ENCODE measurements at regions not wholly inside any gene's neighbourhood (a gene's known extent, or its start where the extent isn't known, plus 50 kb on each side); places are given as distances from the start of the nearest gene placed in this dataset.
"Not testable (repeated sequence)": the region's sequence is repeated elsewhere in the genome, so short reads cannot be mapped to it uniquely, and the experiment has no call there.

- Histone ChIP-seq H4K20me1 (ENCODE audit: insufficient read depth) (no peaks in the 10 kb centered on the region), H2AFZ (ENCODE audit: low read depth, low read length) (no peak overlapping the region), H3K9me3 (ENCODE audit: low read length) (peaks cover 5% of the 10 kb centered on the region), H3K36me3 (ENCODE audit: insufficient read depth, low read length) (no peaks in the 10 kb centered on the region), H3K27me3 (ENCODE audit: insufficient read depth, low read depth, low read length) (no peaks in the 10 kb centered on the region), H3K9me2 (ENCODE audit: insufficient read depth, low read length) (no peaks in the 10 kb centered on the region), H3F3A (ENCODE audit: insufficient read depth, low read length, poor library complexity, severe bottlenecking) (no peaks in the 10 kb centered on the region), H3K27ac (ENCODE audit: low read length) (no peak overlapping the region), H3K4me2 (ENCODE audit: low read length) (no peak overlapping the region), H3K9ac (ENCODE audit: low read length) (no peak overlapping the region), H3K79me2 (replicated peaks; ENCODE audit: insufficient read depth, low read length) (no peaks in the 10 kb centered on the region), H3K4me3 (ENCODE audit: low read length) (no peak overlapping the region)
- TF ChIP-seq TAF1 (IDR thresholded peaks at IDR 0.05; ENCODE audit: low read depth): no peak
- no peak for TF ChIP-seq SMC3 (conservative IDR thresholded peaks at IDR 0.05; ENCODE audit: poor library complexity)
- TF ChIP-seq POLR2AphosphoS5 (IDR thresholded peaks at IDR 0.05): no peak
- TF ChIP-seq EZH2 (IDR thresholded peaks at IDR 0.05; ENCODE audit: borderline replicate concordance, insufficient read depth, low read length, poor library complexity, severe bottlenecking): no peak
- no peak for TF ChIP-seq MXI1 (conservative IDR thresholded peaks at IDR 0.05; ENCODE audit: poor library complexity, severe bottlenecking)
- no peak for TF ChIP-seq EP300 (conservative IDR thresholded peaks at IDR 0.05; ENCODE audit: poor library complexity, severe bottlenecking)
- no peak for TF ChIP-seq RAD21 (conservative IDR thresholded peaks at IDR 0.05)
- TF ChIP-seq CTCF (IDR thresholded peaks at IDR 0.05; ENCODE audit: poor library complexity, severe bottlenecking): no peak
- TF ChIP-seq REST (IDR thresholded peaks at IDR 0.05; ENCODE audit: borderline replicate concordance): no peak
These were observed 85.8 kb upstream of the CMC1 start for GRCh38 chr3:28155631-28156030.

- not testable (repeated sequence) for H3K9me3 ChIP-seq (ENCODE audit: low read length); H2AFZ ChIP-seq (ENCODE audit: low read depth, low read length); H3K27me3 ChIP-seq (ENCODE audit: insufficient read depth, low read depth, low read length); H3K36me3 ChIP-seq (ENCODE audit: insufficient read depth, low read length); H3K79me2 ChIP-seq (replicated peaks; ENCODE audit: insufficient read depth, low read length); H3F3A ChIP-seq (ENCODE audit: insufficient read depth, low read length, poor library complexity, severe bottlenecking); H4K20me1 ChIP-seq (ENCODE audit: insufficient read depth); H3K9ac ChIP-seq (ENCODE audit: low read length); H3K4me3 ChIP-seq (ENCODE audit: low read length); H3K9me2 ChIP-seq (ENCODE audit: insufficient read depth, low read length); H3K4me2 ChIP-seq (ENCODE audit: low read length); H3K27ac ChIP-seq (ENCODE audit: low read length)
These were observed 84.8 kb upstream of the CMC1 start for GRCh38 chr3:28156599-28156998.

GRCh38 chr3:28171962-28172361, 69.5 kb upstream of the CMC1 start:
- TF ChIP-seq TAF1 (IDR thresholded peaks at IDR 0.05; ENCODE audit: low read depth): no peak
- no peak for TF ChIP-seq MXI1 (conservative IDR thresholded peaks at IDR 0.05; ENCODE audit: poor library complexity, severe bottlenecking)
- TF ChIP-seq RAD21 (conservative IDR thresholded peaks at IDR 0.05): no peak
- H3K79me2 ChIP-seq (replicated peaks; ENCODE audit: insufficient read depth, low read length): no peaks in the 10 kb centered on the region
- H3K36me3 ChIP-seq (ENCODE audit: insufficient read depth, low read length): no peaks in the 10 kb centered on the region
- no peaks in the 10 kb centered on the region for H3F3A ChIP-seq (ENCODE audit: insufficient read depth, low read length, poor library complexity, severe bottlenecking)
- H4K20me1 ChIP-seq (ENCODE audit: insufficient read depth): no peaks in the 10 kb centered on the region
- no peaks in the 10 kb centered on the region for H3K9me3 ChIP-seq (ENCODE audit: low read length)
- H3K27me3 ChIP-seq (ENCODE audit: insufficient read depth, low read depth, low read length): no peaks in the 10 kb centered on the region
- H3K9ac ChIP-seq (ENCODE audit: low read length): no peak overlapping the region
- H3K27ac ChIP-seq (ENCODE audit: low read length): no peak overlapping the region
- no peak overlapping the region for H3K4me2 ChIP-seq (ENCODE audit: low read length)
- H3K9me2 ChIP-seq (ENCODE audit: insufficient read depth, low read length): no peaks in the 10 kb centered on the region
- no peak overlapping the region for H2AFZ ChIP-seq (ENCODE audit: low read depth, low read length)
- no peak overlapping the region for H3K4me3 ChIP-seq (ENCODE audit: low read length)
